HEK293 (cell line): ENCODE measurements at regions not wholly inside any gene's neighbourhood (a gene's known extent, or its start where the extent isn't known, plus 50 kb on each side); places are given as distances from the start of the nearest gene placed in this dataset.

ENCODE experiments used
- CTCF ChIA-PET: fragments of 350-600 bp; formaldehyde crosslinking; extraction: SDS; loops from one replicate; lab custom pipeline; 2021; ENCODE audit warnings: antibody characterized with exemption; lab: Yijun Ruan, JAX
- POLR2A ChIA-PET: fragments of 300-600 bp; formaldehyde crosslinking; extraction: SDS; loops from one replicate; lab custom pipeline; 2020; ENCODE audit warnings: antibody characterized with exemption, inconsistent platforms; lab: Yijun Ruan, JAX
- H3K27ac ChIP-seq: fragments of 200-500 bp; sonication (Bioruptor generic); 2 replicates; pipeline ENCODE4 v1.5.1; 2014; ENCODE audit warnings: low read depth, low read length, control low read depth, inconsistent platforms; ENCODE audit errors: extremely low read depth
- H3K36me3 ChIP-seq, 2 experiments: fragments of 200-500 bp in 1 of 2; sonication (Bioruptor generic) in 1 of 2; 1 replicate in 1 of 2; 2 replicates in 1 of 2; pipeline ENCODE4 v1.5.1; 2014 to 2017; ENCODE audit warnings: inconsistent platforms in 2 of 2, low read length in 2 of 2; ENCODE audit not compliant: control insufficient read depth in 2 of 2, insufficient read depth in 1 of 2
- H3K4me1 ChIP-seq: fragments of 200-500 bp; sonication (Bioruptor generic); 2 replicates; pipeline ENCODE4 v1.5.1; 2014; ENCODE audit warnings: mild to moderate bottlenecking, low read length, inconsistent platforms; ENCODE audit not compliant: control insufficient read depth, insufficient read depth
- H3K4me3 ChIP-seq: 2 replicates; pipeline ENCODE4 v1.5.1; 2011; ENCODE audit warnings: low read depth, mild to moderate bottlenecking, control low read depth, low read length, moderate library complexity
- H3K9me3 ChIP-seq: fragments of 200-500 bp; sonication (Bioruptor generic); 2 replicates; pipeline ENCODE4 v1.5.1; 2014; ENCODE audit warnings: low read depth, low read length, inconsistent platforms; ENCODE audit not compliant: control insufficient read depth, insufficient read depth
- HOXD13 ChIP-seq: sonication (generic); formaldehyde crosslinking; IDR thresholded peaks from 2 replicates; pipeline ENCODE4 v1.8.0; 2022; ENCODE audit warnings: missing genetic modification reagents, borderline replicate concordance
- KLF10 ChIP-seq: fragments of 450-650 bp; IDR thresholded peaks from 2 replicates; pipeline ENCODE4 v1.5.1; 2018; ENCODE audit warnings: missing biosample characterization, mild to moderate bottlenecking, missing genetic modification characterization
- KLF7 ChIP-seq: fragments of 450-650 bp; formaldehyde crosslinking; IDR thresholded peaks from 2 replicates; pipeline ENCODE4 v1.5.1; 2016; ENCODE audit warnings: missing biosample characterization, missing genetic modification characterization, borderline replicate concordance
- REPIN1 ChIP-seq: fragments of 450-650 bp; formaldehyde crosslinking; IDR thresholded peaks from 2 replicates; pipeline ENCODE4 v1.5.1; 2017; ENCODE audit warnings: missing biosample characterization, missing genetic modification characterization, low read depth
- ZBTB21 ChIP-seq: fragments of 450-650 bp; formaldehyde crosslinking; IDR thresholded peaks from 2 replicates; pipeline ENCODE4 v1.5.1; 2017; ENCODE audit warnings: missing biosample characterization, missing genetic modification characterization
- ZFHX2 ChIP-seq: fragments of 450-650 bp; formaldehyde crosslinking; conservative IDR thresholded peaks from 2 replicates; pipeline ENCODE4 v1.5.1; 2016; ENCODE audit warnings: missing biosample characterization, missing genetic modification characterization
- ZFP37 ChIP-seq: fragments of 450-650 bp; formaldehyde crosslinking; IDR thresholded peaks from 2 replicates; pipeline ENCODE4 v1.5.1; 2016; ENCODE audit warnings: missing biosample characterization, missing genetic modification characterization
- ZNF10 ChIP-seq: fragments of 450-650 bp; formaldehyde crosslinking; IDR thresholded peaks from 2 replicates; pipeline ENCODE4 v1.5.1; 2017; ENCODE audit warnings: missing biosample characterization, missing genetic modification characterization
- ZNF138 ChIP-seq: fragments of 450-650 bp; formaldehyde crosslinking; IDR thresholded peaks from 2 replicates; pipeline ENCODE4 v1.5.1; 2016; ENCODE audit warnings: missing biosample characterization, missing genetic modification characterization, borderline replicate concordance
- ZNF16 ChIP-seq: fragments of 450-650 bp; formaldehyde crosslinking; IDR thresholded peaks from 2 replicates; pipeline ENCODE4 v1.5.1; 2016; ENCODE audit warnings: low read depth, missing biosample characterization, missing genetic modification characterization
- ZNF169 ChIP-seq: fragments of 450-650 bp; formaldehyde crosslinking; IDR thresholded peaks from 2 replicates; pipeline ENCODE4 v1.5.1; 2016; ENCODE audit warnings: missing biosample characterization, missing genetic modification characterization
- ZNF2 ChIP-seq: fragments of 450-650 bp; formaldehyde crosslinking; IDR thresholded peaks from 2 replicates; pipeline ENCODE4 v1.5.1; 2016; ENCODE audit warnings: missing biosample characterization, missing genetic modification characterization
- ZNF214 ChIP-seq: fragments of 450-650 bp; formaldehyde crosslinking; IDR thresholded peaks from 2 replicates; pipeline ENCODE4 v1.5.1; 2017; ENCODE audit warnings: missing biosample characterization, mild to moderate bottlenecking, missing genetic modification characterization, borderline replicate concordance
- ZNF223 ChIP-seq: fragments of 450-650 bp; formaldehyde crosslinking; IDR thresholded peaks from 2 replicates; pipeline ENCODE4 v1.5.1; 2016; ENCODE audit warnings: missing biosample characterization, missing genetic modification characterization
- ZNF248 ChIP-seq: fragments of 450-650 bp; formaldehyde crosslinking; IDR thresholded peaks from 2 replicates; pipeline ENCODE4 v1.5.1; 2017; ENCODE audit warnings: missing biosample characterization, missing genetic modification characterization
- ZNF302 ChIP-seq: fragments of 450-650 bp; formaldehyde crosslinking; IDR thresholded peaks from 2 replicates; pipeline ENCODE4 v1.5.1; 2016; ENCODE audit warnings: missing biosample characterization, missing genetic modification characterization, low read depth
- ZNF324 ChIP-seq: fragments of 450-650 bp; formaldehyde crosslinking; IDR thresholded peaks from 2 replicates; pipeline ENCODE4 v1.5.1; 2016; ENCODE audit warnings: missing biosample characterization, missing genetic modification characterization
- ZNF37A ChIP-seq: fragments of 450-650 bp; IDR thresholded peaks from 2 replicates; pipeline ENCODE4 v1.5.1; 2018; ENCODE audit warnings: missing biosample characterization, missing genetic modification characterization
- ZNF391 ChIP-seq: fragments of 450-650 bp; formaldehyde crosslinking; IDR thresholded peaks from 2 replicates; pipeline ENCODE4 v1.5.1; 2016; ENCODE audit warnings: low read depth, missing biosample characterization, missing genetic modification characterization, borderline replicate concordance
- ZNF473 ChIP-seq: fragments of 450-650 bp; formaldehyde crosslinking; IDR thresholded peaks from 2 replicates; pipeline ENCODE4 v1.5.1; 2017; ENCODE audit warnings: missing biosample characterization, missing genetic modification characterization
- ZNF660 ChIP-seq: fragments of 450-650 bp; IDR thresholded peaks from 2 replicates; pipeline ENCODE4 v1.5.1; 2018; ENCODE audit warnings: missing biosample characterization, mild to moderate bottlenecking, missing genetic modification characterization
- ZNF76 ChIP-seq: fragments of 450-650 bp; formaldehyde crosslinking; IDR thresholded peaks from 2 replicates; pipeline ENCODE4; 2016; ENCODE audit warnings: low read depth, missing biosample characterization, missing genetic modification characterization, borderline replicate concordance
- ZNF768 ChIP-seq: fragments of 450-650 bp; formaldehyde crosslinking; IDR thresholded peaks from 2 replicates; pipeline ENCODE4 v1.5.1; 2018; ENCODE audit warnings: missing biosample characterization, mild to moderate bottlenecking, missing genetic modification characterization
- ZNF791 ChIP-seq: fragments of 450-650 bp; formaldehyde crosslinking; IDR thresholded peaks from 2 replicates; pipeline ENCODE4 v1.5.1; 2016; ENCODE audit warnings: missing biosample characterization, missing genetic modification characterization
- ZNF792 ChIP-seq: fragments of 450-650 bp; formaldehyde crosslinking; IDR thresholded peaks from 2 replicates; pipeline ENCODE4 v1.5.1; 2016; ENCODE audit warnings: missing biosample characterization, missing genetic modification characterization
- ZSCAN23 ChIP-seq: fragments of 450-650 bp; formaldehyde crosslinking; IDR thresholded peaks from 2 replicates; pipeline ENCODE4 v1.5.1; 2016; ENCODE audit warnings: missing biosample characterization, missing genetic modification characterization
- TF ChIP-seq, protein P1 (sequence below): fragments of 450-650 bp; formaldehyde crosslinking; IDR thresholded peaks from 2 replicates; pipeline ENCODE4 v1.5.1; 2016; ENCODE audit warnings: missing biosample characterization, missing genetic modification characterization
- TF ChIP-seq, protein P2 (sequence below): fragments of 450-650 bp; formaldehyde crosslinking; IDR thresholded peaks from 2 replicates; pipeline ENCODE4 v1.5.1; 2016; ENCODE audit warnings: missing biosample characterization, missing genetic modification characterization
- TF ChIP-seq, protein P3 (sequence below): fragments of 450-650 bp; formaldehyde crosslinking; conservative IDR thresholded peaks from 2 replicates; pipeline ENCODE4 v1.5.1; 2016; ENCODE audit warnings: low read depth, missing biosample characterization, missing genetic modification characterization
- TF ChIP-seq, protein P4 (sequence below): IDR thresholded peaks from 2 replicates; pipeline ENCODE4 v1.6.1; 2011; ENCODE audit warnings: mild to moderate bottlenecking, low read depth, low read length, borderline replicate concordance

DNA sequence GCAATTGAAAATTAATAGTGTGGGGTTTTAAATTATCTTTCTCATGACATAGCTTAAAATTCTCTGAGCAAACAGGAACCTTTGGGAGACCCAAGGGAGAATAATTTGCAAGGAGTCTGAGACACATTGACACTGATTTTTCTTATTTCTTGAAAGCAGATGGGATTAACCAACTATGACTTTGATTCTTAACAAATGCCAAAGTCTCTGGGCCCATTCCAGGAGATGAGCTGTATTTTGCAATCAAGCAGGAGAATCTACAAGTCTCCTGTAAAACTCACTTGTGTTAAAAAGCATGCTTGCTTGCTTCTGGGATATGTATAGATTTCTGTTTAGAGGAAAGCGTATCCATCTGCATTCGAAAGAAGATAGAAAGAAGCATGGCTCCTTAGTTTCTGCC is 71.3 kb upstream of the STT3B start (continued):
- TF ChIP-seq ZNF324 (tag by site-specific recombination), result no peak
- no peak for TF ChIP-seq ZNF37A (tag by site-specific recombination)

DNA sequence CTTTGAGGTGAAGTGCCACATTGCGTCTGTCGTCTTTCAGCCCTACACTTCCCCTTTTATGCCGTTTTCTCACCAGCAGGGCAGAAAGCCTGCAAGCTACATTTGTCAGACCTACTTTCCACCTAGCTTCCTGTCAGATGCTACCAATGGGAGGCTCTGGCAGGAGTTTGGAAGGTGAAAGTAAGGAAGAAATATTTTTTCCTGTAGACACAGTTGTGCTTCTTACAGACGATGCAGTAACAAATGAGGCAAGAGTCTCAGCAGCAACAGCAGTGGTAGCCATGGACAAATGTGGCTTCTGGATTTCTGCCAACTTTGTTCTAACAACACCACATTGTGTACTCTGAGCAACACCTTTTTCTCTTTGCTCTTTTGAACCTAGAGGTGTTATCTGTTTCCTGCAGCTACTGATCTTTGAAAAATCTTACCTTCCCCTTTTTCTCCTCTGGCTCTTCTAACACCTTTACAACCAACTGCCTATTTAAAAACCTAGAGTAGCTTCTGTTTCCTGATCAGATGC is 70.6 kb upstream of the STT3B start:
- Histone ChIP-seq H3K4me3 (no peak overlapping the region), H3K9me3 (no peaks in the 10 kb centered on the region), H3K4me1 (no peaks in the 10 kb centered on the region), H3K36me3 (no peaks in the 10 kb centered on the region), H3K27ac (no peak overlapping the region)
- ChIA-PET POLR2A (no interaction called here), CTCF (interaction anchor here (0.5 kb wide), 2 partner anchors 205 to 622 kb away, joined by 3 read pairs; no protein-coding TSS in a partner anchor)
- no peak for TF ChIP-seq ZNF2 (tag by site-specific recombination)
- TF ChIP-seq ZFP37, result no peak
- TF ChIP-seq ZFHX2 (tag by site-specific recombination), result no peak
- no peak for TF ChIP-seq ZNF302 (tag by site-specific recombination)
- no peak for TF ChIP-seq ZBTB21 (tag by site-specific recombination)
- TF ChIP-seq ZNF169, result no peak
- TF ChIP-seq KLF10 (tag by site-specific recombination), result no peak
- TF ChIP-seq, protein P1, sequence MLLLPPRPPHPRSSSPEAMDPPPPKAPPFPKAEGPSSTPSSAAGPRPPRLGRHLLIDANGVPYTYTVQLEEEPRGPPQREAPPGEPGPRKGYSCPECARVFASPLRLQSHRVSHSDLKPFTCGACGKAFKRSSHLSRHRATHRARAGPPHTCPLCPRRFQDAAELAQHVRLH, result no peak
- TF ChIP-seq HOXD13, result no peak
- TF ChIP-seq ZNF138 (tag by site-specific recombination), result no peak
- TF ChIP-seq ZNF16, result no peak
- no peak for TF ChIP-seq ZNF473
- no peak for TF ChIP-seq ZNF391 (tag by site-specific recombination)
- no peak for TF ChIP-seq REPIN1
- TF ChIP-seq, protein P2, sequence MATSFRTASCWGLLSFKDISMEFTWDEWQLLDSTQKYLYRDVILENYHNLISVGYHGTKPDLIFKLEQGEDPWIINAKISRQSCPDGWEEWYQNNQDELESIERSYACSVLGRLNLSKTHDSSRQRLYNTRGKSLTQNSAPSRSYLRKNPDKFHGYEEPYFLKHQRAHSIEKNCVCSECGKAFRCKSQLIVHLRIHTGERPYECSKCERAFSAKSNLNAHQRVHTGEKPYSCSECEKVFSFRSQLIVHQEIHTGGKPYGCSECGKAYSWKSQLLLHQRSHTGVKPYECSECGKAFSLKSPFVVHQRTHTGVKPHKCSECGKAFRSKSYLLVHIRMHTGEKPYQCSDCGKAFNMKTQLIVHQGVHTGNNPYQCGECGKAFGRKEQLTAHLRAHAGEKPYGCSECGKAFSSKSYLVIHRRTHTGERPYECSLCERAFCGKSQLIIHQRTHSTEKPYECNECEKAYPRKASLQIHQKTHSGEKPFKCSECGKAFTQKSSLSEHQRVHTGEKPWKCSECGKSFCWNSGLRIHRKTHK (tag by site-specific recombination), result no peak
- TF ChIP-seq ZNF792 (tag by site-specific recombination), result no peak

DNA sequence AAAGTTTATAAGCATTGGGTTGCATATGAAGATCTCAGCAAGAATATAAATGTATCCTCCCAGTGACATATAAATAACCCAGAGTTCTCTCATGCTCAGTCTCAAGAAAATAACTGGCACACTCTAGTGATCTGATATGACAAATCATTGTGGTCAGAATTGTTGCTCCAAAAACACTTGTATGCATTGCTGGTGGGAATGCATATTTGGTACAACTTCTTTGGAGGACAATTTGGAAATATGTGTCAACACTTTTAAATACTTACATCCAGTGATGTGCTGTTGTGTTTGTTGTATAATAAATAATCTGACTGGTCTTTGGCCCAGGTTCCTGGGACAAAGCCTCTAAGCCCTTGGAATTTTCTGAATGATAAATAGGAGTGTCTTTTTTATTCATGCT is 66.7 kb upstream of the STT3B start:
- Histone ChIP-seq H3K4me1 (no peaks in the 10 kb centered on the region), H3K27ac (no peak overlapping the region), H3K4me3 (no peak overlapping the region), H3K9me3 (no peaks in the 10 kb centered on the region), H3K36me3 (no peaks in the 10 kb centered on the region)
- POLR2A ChIA-PET, result no interaction called here
- CTCF ChIA-PET, result no interaction called here
- TF ChIP-seq, protein P3, sequence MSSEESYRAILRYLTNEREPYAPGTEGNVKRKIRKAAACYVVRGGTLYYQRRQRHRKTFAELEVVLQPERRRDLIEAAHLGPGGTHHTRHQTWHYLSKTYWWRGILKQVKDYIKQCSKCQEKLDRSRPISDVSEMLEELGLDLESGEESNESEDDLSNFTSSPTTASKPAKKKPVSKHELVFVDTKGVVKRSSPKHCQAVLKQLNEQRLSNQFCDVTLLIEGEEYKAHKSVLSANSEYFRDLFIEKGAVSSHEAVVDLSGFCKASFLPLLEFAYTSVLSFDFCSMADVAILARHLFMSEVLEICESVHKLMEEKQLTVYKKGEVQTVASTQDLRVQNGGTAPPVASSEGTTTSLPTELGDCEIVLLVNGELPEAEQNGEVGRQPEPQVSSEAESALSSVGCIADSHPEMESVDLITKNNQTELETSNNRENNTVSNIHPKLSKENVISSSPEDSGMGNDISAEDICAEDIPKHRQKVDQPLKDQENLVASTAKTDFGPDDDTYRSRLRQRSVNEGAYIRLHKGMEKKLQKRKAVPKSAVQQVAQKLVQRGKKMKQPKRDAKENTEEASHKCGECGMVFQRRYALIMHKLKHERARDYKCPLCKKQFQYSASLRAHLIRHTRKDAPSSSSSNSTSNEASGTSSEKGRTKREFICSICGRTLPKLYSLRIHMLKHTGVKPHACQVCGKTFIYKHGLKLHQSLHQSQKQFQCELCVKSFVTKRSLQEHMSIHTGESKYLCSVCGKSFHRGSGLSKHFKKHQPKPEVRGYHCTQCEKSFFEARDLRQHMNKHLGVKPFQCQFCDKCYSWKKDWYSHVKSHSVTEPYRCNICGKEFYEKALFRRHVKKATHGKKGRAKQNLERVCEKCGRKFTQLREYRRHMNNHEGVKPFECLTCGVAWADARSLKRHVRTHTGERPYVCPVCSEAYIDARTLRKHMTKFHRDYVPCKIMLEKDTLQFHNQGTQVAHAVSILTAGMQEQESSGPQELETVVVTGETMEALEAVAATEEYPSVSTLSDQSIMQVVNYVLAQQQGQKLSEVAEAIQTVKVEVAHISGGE, result no peak
- no peak for TF ChIP-seq ZNF214
- TF ChIP-seq, protein P4, sequence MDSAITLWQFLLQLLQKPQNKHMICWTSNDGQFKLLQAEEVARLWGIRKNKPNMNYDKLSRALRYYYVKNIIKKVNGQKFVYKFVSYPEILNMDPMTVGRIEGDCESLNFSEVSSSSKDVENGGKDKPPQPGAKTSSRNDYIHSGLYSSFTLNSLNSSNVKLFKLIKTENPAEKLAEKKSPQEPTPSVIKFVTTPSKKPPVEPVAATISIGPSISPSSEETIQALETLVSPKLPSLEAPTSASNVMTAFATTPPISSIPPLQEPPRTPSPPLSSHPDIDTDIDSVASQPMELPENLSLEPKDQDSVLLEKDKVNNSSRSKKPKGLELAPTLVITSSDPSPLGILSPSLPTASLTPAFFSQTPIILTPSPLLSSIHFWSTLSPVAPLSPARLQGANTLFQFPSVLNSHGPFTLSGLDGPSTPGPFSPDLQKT, result no peak
- no peak for TF ChIP-seq ZNF768 (tag by site-specific recombination)
- TF ChIP-seq ZNF302 (tag by site-specific recombination), result no peak
- no peak for TF ChIP-seq ZNF660 (tag by site-specific recombination)
- TF ChIP-seq ZSCAN23, result no peak
- TF ChIP-seq ZNF248 (tag by site-specific recombination), result no peak
- no peak for TF ChIP-seq ZNF223 (tag by site-specific recombination)
- no peak for TF ChIP-seq KLF7 (tag by site-specific recombination)
- TF ChIP-seq ZNF76 (tag by site-specific recombination), result no peak
- no peak for TF ChIP-seq ZNF791 (tag by site-specific recombination)
- TF ChIP-seq ZNF10, result no peak
